Activated T-helper 17 cell treated with anti-CD3 and anti-CD28 coated beads, Interleukin-2, amount 50 U/mL, for 72 hours (primary cell): ENCODE measurements at regions not wholly inside any gene's neighbourhood (a gene's known extent, or its start where the extent isn't known, plus 50 kb on each side); places are given as distances from the start of the nearest gene placed in this dataset.

ENCODE experiments used
- ATAC-seq: fragments of 150-1000 bp; cut with Tn5 transposase; replicated peaks from 2 replicates; pipeline ENCODE4 v1.10.0; 2021; ENCODE audit warnings: mild to moderate bottlenecking, moderate library complexity
- H3K27ac Mint-ChIP-seq: one replicate; pipeline ENCODE4 v1.8.0; 2022; ENCODE audit warnings: mixed read lengths
- H3K27me3 Mint-ChIP-seq: one replicate; pipeline ENCODE4 v1.8.0; 2022; ENCODE audit warnings: mixed read lengths
- H3K36me3 Mint-ChIP-seq: one replicate; pipeline ENCODE4 v1.8.0; 2022; ENCODE audit warnings: low read depth, mild to moderate bottlenecking, mixed read lengths
- H3K4me1 Mint-ChIP-seq: one replicate; pipeline ENCODE4 v1.8.0; 2022; ENCODE audit warnings: mixed read lengths
- H3K4me3 Mint-ChIP-seq: one replicate; pipeline ENCODE4 v1.8.0; 2022; ENCODE audit warnings: mild to moderate bottlenecking, mixed read lengths
- H3K9me3 Mint-ChIP-seq: one replicate; pipeline ENCODE4 v1.8.0; 2022; ENCODE audit warnings: mixed read lengths

DNA sequence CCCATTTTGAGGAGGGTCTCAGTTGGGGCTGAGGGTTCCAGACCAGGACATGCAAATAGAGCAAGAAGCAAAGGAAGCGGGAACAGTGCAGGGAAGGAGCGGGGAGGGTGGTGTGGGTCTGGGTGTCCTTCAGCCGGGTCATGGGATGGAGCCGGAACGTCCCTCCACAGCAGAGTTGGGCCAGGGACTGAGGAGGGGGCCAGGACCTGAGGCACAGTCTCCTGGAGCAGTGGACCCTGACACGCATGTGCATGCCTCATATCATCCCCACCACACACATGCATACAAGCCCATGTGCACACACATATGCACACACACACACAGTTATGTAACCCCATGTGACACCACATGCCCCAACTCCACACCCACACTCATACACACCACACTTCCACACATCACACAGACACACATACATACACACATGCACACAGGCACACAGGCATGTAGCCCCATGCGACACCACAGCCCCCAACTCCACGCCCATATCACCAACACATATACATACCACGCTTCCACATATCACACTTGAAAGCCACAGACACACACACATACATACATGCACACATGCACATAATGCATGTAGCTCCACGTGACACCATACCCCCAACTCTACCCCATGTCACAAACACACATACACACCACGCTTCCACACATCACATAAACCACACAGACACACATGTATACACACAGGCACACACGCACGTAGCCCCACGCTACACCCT, 1026.6 kb downstream of the BRD1 start:
- Mint-ChIP-seq H3K27ac (no peak overlapping the region), H3K27me3 (no peaks in the 10 kb centered on the region), H3K9me3 (no peaks in the 10 kb centered on the region), H3K36me3 (no peaks in the 10 kb centered on the region), H3K4me3 (no peak overlapping the region), H3K4me1 (no peaks in the 10 kb centered on the region)
- ATAC-seq: no peak

DNA sequence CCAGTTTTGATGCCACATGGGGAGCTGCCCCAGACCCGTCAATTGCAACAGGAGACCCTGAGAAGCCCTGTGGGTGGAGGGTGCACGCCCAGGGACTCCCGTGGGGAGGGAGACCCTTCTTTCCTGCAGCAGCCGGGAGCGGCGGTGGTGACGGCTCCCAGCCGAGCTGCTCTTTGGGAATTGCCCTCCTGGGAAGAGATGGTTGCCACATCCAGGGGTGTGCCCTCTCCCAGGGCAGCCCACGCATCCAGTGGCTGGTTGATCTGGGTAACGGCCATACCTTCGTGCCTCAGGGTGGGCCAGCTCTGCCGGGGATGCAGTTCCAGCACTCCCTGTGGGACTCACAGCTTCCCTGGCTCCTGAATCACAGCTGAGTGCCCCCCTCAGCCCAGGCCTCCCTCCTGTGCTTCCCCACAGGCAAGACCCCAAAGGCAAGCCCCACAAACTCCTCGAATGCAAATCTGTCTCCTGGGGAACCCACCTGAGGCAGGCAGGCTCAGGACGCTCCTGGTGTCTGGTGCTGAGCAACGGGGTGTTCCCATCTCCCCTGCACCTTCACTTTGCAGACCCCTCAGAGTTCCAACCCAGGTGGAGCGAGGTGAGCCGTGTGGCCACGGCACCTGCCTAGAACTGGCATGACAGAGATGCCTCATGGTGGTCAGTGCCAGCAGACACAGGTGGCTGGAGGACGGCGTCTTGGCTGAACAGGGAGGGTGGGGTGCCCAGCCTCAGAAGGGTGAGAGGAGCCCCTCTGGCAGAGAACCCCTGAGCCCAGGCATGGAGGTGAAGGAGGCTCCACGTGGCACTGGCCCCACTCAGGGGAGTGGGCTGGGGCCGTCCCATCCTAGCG, 1027.4 kb downstream of the BRD1 start:
- ATAC-seq: no peak
- Mint-ChIP-seq H3K9me3 (no peaks in the 10 kb centered on the region), H3K4me3 (no peak overlapping the region)

DNA sequence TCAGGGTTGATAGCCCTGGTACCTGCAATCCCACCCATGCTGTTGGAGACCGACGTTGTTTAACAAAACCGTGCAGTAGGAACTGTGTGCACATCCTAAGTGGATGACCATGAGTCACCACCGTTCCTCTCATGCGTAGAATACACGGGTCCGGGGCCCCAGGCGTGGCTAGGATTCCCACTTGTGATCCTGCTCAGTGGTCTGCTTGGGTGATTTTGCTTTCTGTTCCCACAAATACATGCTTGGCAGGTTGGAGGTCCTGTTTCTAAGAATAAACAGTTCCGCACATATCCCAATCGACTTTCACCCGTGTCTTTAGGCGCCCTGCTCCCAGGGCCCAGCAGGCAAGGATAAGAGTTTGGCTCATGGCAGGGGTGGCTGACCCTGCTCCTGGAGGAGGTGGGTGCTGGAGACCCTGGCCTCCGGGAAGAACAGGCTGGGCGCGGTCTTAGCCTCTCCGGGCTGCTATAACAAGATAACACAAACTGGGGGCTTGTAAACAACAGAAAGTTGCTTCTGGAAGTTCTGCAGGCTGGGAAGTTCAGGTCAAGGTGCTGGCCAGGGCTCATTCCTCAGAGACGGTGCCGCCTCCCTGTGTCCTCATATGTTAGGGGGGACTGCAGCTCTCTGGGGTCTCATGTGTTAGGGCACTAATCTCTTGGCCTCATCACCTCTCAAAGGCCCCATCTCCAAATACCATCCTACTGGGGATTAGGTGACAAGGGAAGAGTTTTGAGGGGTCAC, 1028.3 kb downstream of the BRD1 start:
- Mint-ChIP-seq H3K9me3 (peaks cover 2% of the 10 kb centered on the region), H3K4me3 (no peak overlapping the region), H3K4me1 (no peaks in the 10 kb centered on the region), H3K36me3 (no peaks in the 10 kb centered on the region), H3K27me3 (no peaks in the 10 kb centered on the region), H3K27ac (no peak overlapping the region)
- no peak for ATAC-seq

More for the DNA sequence above, 1027.4 kb downstream of the BRD1 start:
- H3K27me3 Mint-ChIP-seq: no peaks in the 10 kb centered on the region
- H3K4me1 Mint-ChIP-seq: no peaks in the 10 kb centered on the region
- H3K27ac Mint-ChIP-seq: no peak overlapping the region
- no peaks in the 10 kb centered on the region for H3K36me3 Mint-ChIP-seq

DNA sequence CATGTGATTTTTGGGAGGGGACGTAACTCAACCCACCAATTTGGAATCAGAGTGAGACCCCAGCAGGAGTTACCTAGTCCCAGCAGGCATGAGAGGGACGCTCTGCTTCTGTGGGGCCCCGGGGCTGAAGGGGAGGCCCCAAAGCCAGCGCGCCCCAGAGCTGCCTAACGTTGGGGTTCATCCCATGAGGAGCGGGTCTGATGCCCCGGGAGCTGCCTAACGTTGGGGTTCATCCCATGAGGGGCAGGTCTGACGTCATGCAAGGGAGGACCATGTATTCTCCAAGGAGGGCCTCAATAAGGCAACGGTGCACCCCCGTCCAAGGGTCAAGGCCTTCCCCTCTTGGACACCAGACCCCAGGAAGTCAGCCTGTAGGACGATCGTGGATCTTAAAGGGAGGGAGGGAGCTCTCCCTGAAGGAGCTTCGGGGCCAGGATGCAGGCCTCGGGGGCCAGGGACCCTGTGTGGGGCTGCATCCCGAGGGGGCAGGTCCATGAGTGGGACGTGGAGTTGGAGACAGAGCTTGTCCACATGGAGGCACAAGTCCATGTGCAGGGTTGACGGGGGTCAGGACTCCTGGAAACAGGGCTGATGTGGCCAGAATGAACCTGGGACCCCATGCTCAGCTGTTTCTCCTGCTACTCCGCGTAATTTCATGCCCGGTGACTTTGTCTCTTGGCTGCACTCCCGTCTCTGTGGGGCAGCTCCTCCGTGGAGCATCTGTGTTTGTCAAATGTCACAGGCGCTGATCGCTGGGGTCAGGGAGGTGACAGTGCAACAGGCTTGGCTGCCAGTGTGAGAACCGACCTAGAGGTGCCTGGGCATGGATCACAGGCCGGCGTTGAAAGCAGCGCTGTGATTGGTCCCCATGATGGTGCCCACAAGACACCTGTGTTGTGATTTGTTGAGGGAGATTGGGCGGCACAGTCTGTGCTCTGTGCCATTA, 1029.1 kb downstream of the BRD1 start:
- no peak overlapping the region for H3K4me3 Mint-ChIP-seq
- peaks cover 8% of the 10 kb centered on the region for H3K9me3 Mint-ChIP-seq
- no peak for ATAC-seq
- H3K27ac Mint-ChIP-seq: no peak overlapping the region
- no peaks in the 10 kb centered on the region for H3K4me1 Mint-ChIP-seq
- no peaks in the 10 kb centered on the region for H3K36me3 Mint-ChIP-seq
- H3K27me3 Mint-ChIP-seq: no peaks in the 10 kb centered on the region

DNA sequence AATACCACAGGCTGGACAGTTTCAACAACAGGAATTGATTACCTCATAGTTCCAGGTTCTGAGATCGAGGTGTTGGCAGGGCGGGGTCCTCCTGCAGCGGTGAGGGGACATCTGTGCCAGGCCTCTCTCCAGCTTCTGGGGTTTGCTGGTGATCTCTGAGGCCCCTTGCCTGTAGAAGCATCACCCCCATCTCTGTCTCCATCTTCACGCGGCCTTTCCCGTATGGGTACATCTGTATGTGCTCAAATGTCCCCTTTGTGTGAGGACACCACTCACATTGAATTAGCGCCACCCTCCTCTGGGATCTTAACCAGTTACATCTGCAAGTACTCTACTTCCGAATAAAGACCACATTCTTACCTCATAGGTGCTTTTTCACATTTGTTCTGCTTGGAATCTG, 1029.9 kb downstream of the BRD1 start:
- Mint-ChIP-seq H3K9me3 (peaks cover 8% of the 10 kb centered on the region), H3K36me3 (no peaks in the 10 kb centered on the region), H3K4me3 (no peak overlapping the region), H3K27me3 (no peaks in the 10 kb centered on the region), H3K27ac (no peak overlapping the region), H3K4me1 (no peaks in the 10 kb centered on the region)
- no peak for ATAC-seq

DNA sequence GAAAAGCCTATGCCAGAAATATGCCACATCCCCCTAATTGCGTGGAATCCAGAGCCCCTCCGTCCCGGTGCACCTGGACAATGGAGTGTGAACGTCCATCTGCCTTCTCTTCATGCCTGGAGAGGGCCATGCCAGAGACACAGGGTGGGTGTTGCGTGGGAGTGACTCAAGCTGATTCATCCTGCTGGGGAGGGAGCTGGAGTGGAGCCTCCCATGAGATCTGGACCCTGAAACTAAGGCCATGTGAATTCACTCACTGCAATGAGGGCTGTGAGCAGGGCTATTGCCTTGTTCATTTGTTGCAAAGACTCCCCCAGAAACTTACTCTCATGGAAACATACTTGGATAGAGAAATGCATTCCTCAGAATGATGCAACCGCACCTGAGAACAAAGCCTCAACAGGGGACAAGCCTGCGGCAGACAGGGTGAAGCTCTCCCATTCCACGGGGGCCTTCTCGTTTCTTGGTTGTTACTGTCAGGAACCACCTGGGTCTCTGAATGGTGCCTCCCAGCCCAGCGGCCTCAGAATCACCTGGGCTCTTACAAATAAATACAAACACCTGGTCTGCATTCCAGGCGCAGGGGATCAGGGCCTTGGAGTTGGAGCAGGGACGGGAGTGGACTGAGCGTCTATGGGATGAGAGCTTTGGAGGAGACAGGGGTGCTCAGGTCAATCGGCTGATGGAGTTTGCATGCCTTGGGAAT, 1031.2 kb downstream of the BRD1 start:
- Mint-ChIP-seq H3K4me1 (no peaks in the 10 kb centered on the region), H3K27ac (no peak overlapping the region), H3K4me3 (no peak overlapping the region), H3K27me3 (no peaks in the 10 kb centered on the region), H3K36me3 (no peaks in the 10 kb centered on the region), H3K9me3 (peaks cover 8% of the 10 kb centered on the region)
- ATAC-seq: no peak

DNA sequence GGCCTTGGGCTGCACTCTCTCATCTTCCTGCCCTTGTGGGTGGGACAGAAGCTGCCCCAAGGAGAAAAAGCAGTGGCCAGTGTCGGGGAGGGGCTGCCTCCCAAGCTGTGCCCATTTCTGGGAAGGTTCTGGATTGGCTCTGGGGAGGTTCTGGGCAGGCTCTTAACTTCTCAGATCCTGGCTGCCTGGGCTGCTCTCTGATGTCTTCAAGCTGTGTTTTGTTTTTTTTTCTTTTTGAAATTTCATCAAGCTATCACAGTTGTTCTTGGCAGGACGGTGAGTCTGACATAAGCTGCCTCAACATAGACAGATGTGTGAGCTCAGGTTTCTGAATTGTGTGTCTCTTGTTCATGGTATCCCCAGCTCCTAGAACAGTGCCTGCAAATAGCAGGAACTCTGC, 1032.0 kb downstream of the BRD1 start:
- Mint-ChIP-seq H3K27me3 (no peaks in the 10 kb centered on the region), H3K27ac (no peak overlapping the region), H3K4me3 (no peak overlapping the region), H3K9me3 (peaks cover 8% of the 10 kb centered on the region), H3K36me3 (no peaks in the 10 kb centered on the region), H3K4me1 (no peaks in the 10 kb centered on the region)
- no peak for ATAC-seq

DNA sequence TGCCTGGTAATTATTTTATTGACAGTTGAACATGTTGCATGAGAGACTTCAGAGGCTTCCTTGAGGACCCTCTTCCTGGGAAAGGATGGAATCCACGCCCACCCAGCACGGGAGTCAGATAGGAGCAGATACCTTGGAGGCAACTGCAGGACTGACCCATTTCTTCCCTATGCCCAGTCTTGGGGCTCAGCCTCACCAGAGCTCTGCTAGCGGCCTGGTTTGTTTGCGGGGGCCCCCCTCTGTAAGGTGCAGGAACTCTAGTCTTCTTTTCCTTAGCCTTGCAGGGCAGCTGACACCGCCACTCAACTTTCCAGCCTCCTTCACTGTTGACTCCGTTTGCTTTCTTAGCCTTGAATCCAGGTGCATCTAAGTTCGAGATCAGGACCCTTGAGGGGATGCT, 1032.8 kb downstream of the BRD1 start:
- Mint-ChIP-seq H3K36me3 (no peaks in the 10 kb centered on the region), H3K4me1 (no peaks in the 10 kb centered on the region), H3K4me3 (no peak overlapping the region), H3K9me3 (peaks cover 8% of the 10 kb centered on the region), H3K27me3 (no peaks in the 10 kb centered on the region), H3K27ac (no peak overlapping the region)
- no peak for ATAC-seq

DNA sequence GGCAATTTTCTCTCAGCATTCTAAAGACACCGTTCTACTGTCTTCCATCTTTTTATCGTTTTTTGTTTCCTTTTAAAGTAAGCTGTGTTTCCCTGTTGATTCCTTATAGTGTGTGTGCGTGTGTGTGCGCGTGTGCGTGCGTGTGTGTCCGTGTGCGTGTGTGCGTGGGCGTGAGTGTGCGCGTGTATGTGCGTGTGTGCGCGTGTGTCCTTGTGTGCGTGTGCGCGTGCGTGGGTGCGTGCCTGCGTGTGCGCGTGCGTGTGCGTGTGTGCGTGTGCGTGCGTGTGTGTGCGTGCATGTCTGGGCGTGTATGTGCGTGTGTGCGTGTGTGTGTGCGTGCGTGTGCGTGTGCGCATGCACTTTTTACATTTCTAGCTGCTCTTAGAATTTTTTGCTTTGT, 1033.7 kb downstream of the BRD1 start:
- no peak for ATAC-seq
- no peaks in the 10 kb centered on the region for H3K36me3 Mint-ChIP-seq
- peaks cover 8% of the 10 kb centered on the region for H3K9me3 Mint-ChIP-seq
- H3K4me3 Mint-ChIP-seq: no peak overlapping the region
- H3K27ac Mint-ChIP-seq: no peak overlapping the region
- no peaks in the 10 kb centered on the region for H3K4me1 Mint-ChIP-seq
- H3K27me3 Mint-ChIP-seq: no peaks in the 10 kb centered on the region

DNA sequence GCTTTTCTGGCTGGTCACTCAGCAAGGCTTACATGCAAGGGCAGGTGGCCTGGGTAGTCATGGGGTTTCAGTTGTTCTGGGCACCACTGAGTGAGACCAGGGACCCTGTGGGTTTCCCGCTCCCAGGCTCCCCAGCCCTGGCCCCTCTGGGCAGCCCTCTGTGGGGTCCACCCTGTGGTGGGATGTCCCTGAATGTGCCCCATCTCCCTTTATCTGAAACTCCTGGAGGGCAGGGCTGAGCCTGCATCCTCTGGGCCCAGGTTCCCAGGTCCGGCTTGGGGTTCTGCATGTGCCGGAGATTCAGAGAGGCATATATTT, 1041.0 kb downstream of the BRD1 start:
- H3K4me3 Mint-ChIP-seq: no peak overlapping the region

DNA sequence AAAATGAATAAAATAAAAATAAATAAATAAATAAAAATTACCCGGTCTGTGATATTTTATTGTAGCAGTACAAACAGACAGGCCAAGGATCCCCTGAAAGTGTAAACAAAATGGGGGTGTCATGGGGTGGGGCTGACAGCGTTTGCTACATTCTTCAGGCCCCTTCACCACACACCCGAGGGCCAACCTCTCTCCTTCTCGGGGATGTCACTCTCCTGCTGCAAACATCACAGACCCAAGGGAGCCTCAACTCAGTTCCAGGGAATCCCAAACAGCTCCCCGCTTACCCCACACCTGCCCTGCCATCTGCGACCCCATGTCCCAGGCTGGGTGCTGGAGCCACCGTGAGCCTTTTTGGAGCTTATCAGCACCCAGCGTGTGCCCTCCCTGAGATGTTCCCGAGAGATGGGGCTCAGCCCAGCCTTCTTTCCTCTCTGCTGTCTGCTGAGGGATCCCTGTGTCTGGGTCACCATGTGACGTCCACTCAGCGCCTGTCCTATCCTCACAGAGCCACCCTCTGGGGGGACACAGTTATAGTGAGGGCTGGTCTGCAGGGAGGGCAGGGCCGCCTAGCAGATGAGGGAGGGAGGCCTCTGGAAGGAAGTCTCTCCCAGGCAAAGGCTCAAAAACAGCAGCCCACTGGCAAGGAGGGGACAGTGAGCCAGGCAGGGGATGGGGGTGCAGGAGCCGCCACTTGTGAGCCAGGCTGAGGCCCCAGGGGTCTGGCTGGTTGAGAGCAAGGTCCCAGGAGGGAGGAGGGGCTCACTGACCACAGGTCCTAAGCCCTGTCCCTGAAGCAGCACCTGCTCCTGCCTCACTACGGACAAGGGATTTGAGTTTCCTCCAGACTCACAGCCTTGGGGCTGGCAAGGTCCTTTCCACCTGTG, 1041.6 kb downstream of the BRD1 start:
- Mint-ChIP-seq H3K9me3 (no peaks in the 10 kb centered on the region), H3K4me3 (no peak overlapping the region), H3K36me3 (no peaks in the 10 kb centered on the region), H3K27ac (no peak overlapping the region), H3K27me3 (no peaks in the 10 kb centered on the region), H3K4me1 (no peaks in the 10 kb centered on the region)
- ATAC-seq: no peak

More for the DNA sequence above, 1041.0 kb downstream of the BRD1 start:
- Mint-ChIP-seq H3K27me3 (no peaks in the 10 kb centered on the region), H3K36me3 (no peaks in the 10 kb centered on the region), H3K4me1 (no peaks in the 10 kb centered on the region), H3K9me3 (no peaks in the 10 kb centered on the region), H3K27ac (no peak overlapping the region)
- ATAC-seq: no peak

DNA sequence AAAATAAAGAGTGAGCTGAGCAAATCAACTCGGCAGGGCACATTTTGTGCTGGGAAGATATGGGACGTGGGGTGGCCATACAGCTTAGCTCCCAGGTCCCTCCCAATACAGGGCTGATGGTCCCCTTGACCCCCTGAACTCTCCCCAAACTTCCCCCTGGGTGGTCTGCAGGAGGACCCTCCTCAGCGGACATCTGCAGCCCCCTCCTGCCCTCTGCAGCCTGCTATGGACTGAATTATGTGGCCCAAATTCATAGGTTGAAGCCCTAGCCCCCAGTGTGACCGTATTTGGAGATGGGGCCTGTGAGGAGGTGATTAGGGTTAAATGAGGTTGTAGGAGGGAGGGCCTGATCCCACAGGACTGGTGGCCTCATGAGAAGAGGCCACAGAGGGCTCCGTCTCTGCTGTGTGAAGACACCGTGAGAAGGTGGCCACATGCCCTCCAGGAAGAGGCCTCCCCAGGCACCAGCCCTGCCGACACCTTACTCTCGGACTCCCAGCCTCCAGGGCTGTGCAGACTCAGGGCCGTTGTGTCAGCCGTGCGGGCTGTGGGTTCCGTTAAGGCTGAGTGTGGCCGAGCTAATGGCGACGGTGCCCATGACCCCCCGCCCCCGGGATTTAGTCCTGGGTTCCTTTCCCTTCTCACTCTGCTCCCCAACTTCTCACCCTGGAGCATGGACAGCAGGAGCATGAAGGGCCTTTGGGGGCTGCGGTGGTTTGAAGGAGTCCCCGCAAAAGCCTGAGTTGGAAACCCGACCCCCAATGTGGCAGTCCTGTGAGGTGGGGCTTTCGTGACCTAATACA, 1042.8 kb downstream of the BRD1 start:
- Mint-ChIP-seq H3K4me3 (no peak overlapping the region), H3K4me1 (no peaks in the 10 kb centered on the region), H3K27me3 (no peaks in the 10 kb centered on the region), H3K27ac (no peak overlapping the region), H3K36me3 (no peaks in the 10 kb centered on the region), H3K9me3 (no peaks in the 10 kb centered on the region)
- ATAC-seq: no peak
